ENCODE measurements at regions not wholly inside any gene's neighbourhood (a gene's known extent, or its start where the extent isn't known, plus 50 kb on each side); places are given as distances from the start of the nearest gene placed in this dataset.

GRCh38 chr3:192011137-192011536 lies 550.2 kb downstream of the PYDC2 start:
- no peak overlapping the region for H3K4me3 Mint-ChIP-seq

GRCh38 chr3:192013110-192013509 lies 552.1 kb downstream of the PYDC2 start:
- Mint-ChIP-seq H3K27me3 (no peaks in the 10 kb centered on the region), H3K27ac (no peak overlapping the region), H3K4me3 (no peak overlapping the region), H3K9me3 (peaks cover 0 to 30% (median 6%) of the 10 kb centered on the region in 5 donors), H3K36me3 (no peaks in the 10 kb centered on the region), H3K4me1 (no peaks in the 10 kb centered on the region)
- no peak for DNase-seq
- Histone ChIP-seq H3K4me3 (ENCODE audit: low read length) (no peak overlapping the region), H3K27me3 (ENCODE audit: insufficient read depth, low read length, poor library complexity, severe bottlenecking) (no peaks in the 10 kb centered on the region), H3K9me3 (ENCODE audit: low read length) (no peaks in the 10 kb centered on the region), H3K4me1 (ENCODE audit: insufficient read depth, low read length) (no peaks in the 10 kb centered on the region), H3K36me3 (ENCODE audit: insufficient read depth, low read length) (no peaks in the 10 kb centered on the region), H3K27ac (ENCODE audit: low read depth, low read length) (no peak overlapping the region)
- ChIA-PET CTCF (no interaction called here), POLR2A (no interaction called here)

More at GRCh38 chr3:192011137-192011536, 550.2 kb downstream of the PYDC2 start:
- no peak overlapping the region for H3K27ac Mint-ChIP-seq
- POLR2A ChIA-PET = no interaction called here
- Histone ChIP-seq H3K4me3 (ENCODE audit: low read length) (no peak overlapping the region), H3K36me3 (ENCODE audit: insufficient read depth, low read length) (no peaks in the 10 kb centered on the region), H3K9me3 (ENCODE audit: low read length) (no peaks in the 10 kb centered on the region), H3K27ac (ENCODE audit: low read depth, low read length) (no peak overlapping the region), H3K4me1 (ENCODE audit: insufficient read depth, low read length) (no peaks in the 10 kb centered on the region), H3K27me3 (ENCODE audit: insufficient read depth, low read length, poor library complexity, severe bottlenecking) (no peaks in the 10 kb centered on the region)
- no peaks in the 10 kb centered on the region for H3K36me3 Mint-ChIP-seq
- no peaks in the 10 kb centered on the region for H3K4me1 Mint-ChIP-seq
- CTCF ChIA-PET = no interaction called here
- H3K27me3 Mint-ChIP-seq = no peaks in the 10 kb centered on the region
- H3K9me3 Mint-ChIP-seq = peaks cover 0 to 18% (median 6%) of the 10 kb centered on the region in 5 donors
- DNase-seq = no peak

DNA sequence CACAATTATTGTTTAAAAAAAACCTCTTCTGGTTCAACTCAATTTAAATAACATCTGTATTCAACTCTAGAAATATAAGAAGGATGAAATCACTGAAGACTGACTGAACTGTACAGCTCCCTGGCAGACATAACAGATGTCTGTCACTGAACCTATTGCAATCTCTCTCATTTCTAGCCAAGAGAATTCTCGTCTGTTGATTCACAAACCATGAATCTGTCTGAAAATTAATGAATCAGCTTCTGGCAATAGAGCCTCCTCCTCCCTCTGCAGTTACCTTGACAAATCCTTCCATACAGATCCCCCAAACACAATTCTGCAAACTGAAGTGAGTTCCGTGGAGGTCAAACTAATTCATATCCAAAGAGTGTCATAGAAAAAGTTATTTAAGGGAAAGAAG lies 561.4 kb downstream of the PYDC2 start:
- no peak for DNase-seq
- no peak overlapping the region for H3K27ac Mint-ChIP-seq
- Histone ChIP-seq H3K4me1 (ENCODE audit: insufficient read depth, low read length) (no peaks in the 10 kb centered on the region), H3K27ac (ENCODE audit: low read depth, low read length) (no peak overlapping the region), H3K4me3 (ENCODE audit: low read length) (no peak overlapping the region), H3K9me3 (ENCODE audit: low read length) (no peaks in the 10 kb centered on the region), H3K36me3 (ENCODE audit: insufficient read depth, low read length) (no peaks in the 10 kb centered on the region), H3K27me3 (ENCODE audit: insufficient read depth, low read length, poor library complexity, severe bottlenecking) (no peaks in the 10 kb centered on the region)
- H3K36me3 Mint-ChIP-seq = no peaks in the 10 kb centered on the region
- H3K4me1 Mint-ChIP-seq = no peaks in the 10 kb centered on the region
- ChIA-PET CTCF (no interaction called here), POLR2A (no interaction called here)
- H3K27me3 Mint-ChIP-seq = no peaks in the 10 kb centered on the region
- H3K9me3 Mint-ChIP-seq = peaks cover 0 to 15% (median 4%) of the 10 kb centered on the region in 5 donors
- H3K4me3 Mint-ChIP-seq = no peak overlapping the region

DNA sequence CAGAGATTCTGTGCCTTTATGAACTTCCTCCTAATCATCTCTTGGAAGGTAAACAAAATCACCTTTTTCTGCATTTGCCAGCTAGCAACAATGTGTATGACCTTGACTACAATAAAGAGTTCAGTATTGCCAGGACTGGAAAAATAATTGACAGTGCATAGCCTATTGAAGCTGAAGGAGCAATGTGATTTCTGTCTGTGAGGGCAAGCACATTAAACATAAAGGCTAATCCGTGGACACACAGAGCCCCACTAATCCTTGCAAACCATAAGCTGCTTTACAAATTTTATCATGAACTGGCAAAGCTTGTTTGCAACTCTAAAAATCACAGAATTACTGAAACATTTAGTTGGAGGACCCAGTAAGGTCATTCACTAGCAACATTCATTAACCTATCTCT lies 563.8 kb downstream of the PYDC2 start:
- Mint-ChIP-seq H3K27me3 (no peaks in the 10 kb centered on the region), H3K9me3 (peaks cover 1 to 20% (median 5%) of the 10 kb centered on the region in 5 donors), H3K36me3 (no peaks in the 10 kb centered on the region), H3K27ac (no peak overlapping the region), H3K4me3 (no peak overlapping the region), H3K4me1 (no peaks in the 10 kb centered on the region)
- Histone ChIP-seq H3K36me3 (ENCODE audit: insufficient read depth, low read length) (no peaks in the 10 kb centered on the region), H3K27ac (ENCODE audit: low read depth, low read length) (no peak overlapping the region), H3K4me3 (ENCODE audit: low read length) (no peak overlapping the region), H3K4me1 (ENCODE audit: insufficient read depth, low read length) (no peaks in the 10 kb centered on the region), H3K9me3 (ENCODE audit: low read length) (no peaks in the 10 kb centered on the region), H3K27me3 (ENCODE audit: insufficient read depth, low read length, poor library complexity, severe bottlenecking) (no peaks in the 10 kb centered on the region)
- DNase-seq = no peak
- POLR2A ChIA-PET = no interaction called here
- CTCF ChIA-PET = no interaction called here

- Histone ChIP-seq H3K36me3 (ENCODE audit: insufficient read depth, low read length) (no peaks in the 10 kb centered on the region), H3K27me3 (ENCODE audit: insufficient read depth, low read length, poor library complexity, severe bottlenecking) (no peaks in the 10 kb centered on the region), H3K4me3 (ENCODE audit: low read length) (no peak overlapping the region), H3K9me3 (ENCODE audit: low read length) (no peaks in the 10 kb centered on the region), H3K4me1 (ENCODE audit: insufficient read depth, low read length) (no peaks in the 10 kb centered on the region), H3K27ac (ENCODE audit: low read depth, low read length) (no peak overlapping the region)
- Mint-ChIP-seq H3K27me3 (no peaks in the 10 kb centered on the region), H3K9me3 (peaks cover 1 to 20% (median 6%) of the 10 kb centered on the region in 5 donors), H3K36me3 (no peaks in the 10 kb centered on the region), H3K4me3 (no peak overlapping the region), H3K4me1 (no peaks in the 10 kb centered on the region), H3K27ac (no peak overlapping the region)
- POLR2A ChIA-PET = no interaction called here
- no peak for DNase-seq
- CTCF ChIA-PET = no interaction called here
Measured at GRCh38 chr3:192026661-192027060, 565.7 kb downstream of the PYDC2 start.

DNA sequence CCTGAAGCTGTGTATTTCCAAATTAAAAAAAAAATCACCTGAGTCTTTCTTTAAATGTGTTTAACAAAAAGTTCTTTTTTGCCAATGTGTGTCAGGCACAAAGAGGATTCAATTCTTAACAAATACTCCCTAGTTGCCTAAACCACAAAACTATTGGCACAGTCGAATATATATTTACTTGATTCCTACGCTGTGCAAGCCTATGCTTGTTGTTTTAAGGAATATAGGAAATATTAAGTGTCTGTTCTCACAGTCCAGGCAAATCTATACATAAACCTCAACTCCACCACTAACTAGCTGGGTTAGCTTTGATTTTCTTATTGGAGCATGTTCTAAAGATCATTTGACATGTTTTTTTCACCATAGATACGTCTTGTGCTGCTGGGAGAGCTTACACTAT lies 571.0 kb downstream of the PYDC2 start:
- H3K27ac ChIP-seq (ENCODE audit: low read depth, low read length) = no peak overlapping the region
- H3K27me3 Mint-ChIP-seq = no peaks in the 10 kb centered on the region
- no peak overlapping the region for H3K27ac Mint-ChIP-seq
- no peaks in the 10 kb centered on the region for H3K36me3 ChIP-seq (ENCODE audit: insufficient read depth, low read length)
- peaks cover under 1 to 15% (median 8%) of the 10 kb centered on the region in 5 donors for H3K9me3 Mint-ChIP-seq
- no peak for DNase-seq
- ChIA-PET POLR2A (no interaction called here), CTCF (no interaction called here)
- no peak overlapping the region for H3K4me3 Mint-ChIP-seq
- no peaks in the 10 kb centered on the region for H3K4me1 ChIP-seq (ENCODE audit: insufficient read depth, low read length)
- no peaks in the 10 kb centered on the region for H3K27me3 ChIP-seq (ENCODE audit: insufficient read depth, low read length, poor library complexity, severe bottlenecking)
- no peaks in the 10 kb centered on the region for H3K9me3 ChIP-seq (ENCODE audit: low read length)
- no peak overlapping the region for H3K4me3 ChIP-seq (ENCODE audit: low read length)
- H3K4me1 Mint-ChIP-seq = no peaks in the 10 kb centered on the region
- H3K36me3 Mint-ChIP-seq = no peaks in the 10 kb centered on the region

DNA sequence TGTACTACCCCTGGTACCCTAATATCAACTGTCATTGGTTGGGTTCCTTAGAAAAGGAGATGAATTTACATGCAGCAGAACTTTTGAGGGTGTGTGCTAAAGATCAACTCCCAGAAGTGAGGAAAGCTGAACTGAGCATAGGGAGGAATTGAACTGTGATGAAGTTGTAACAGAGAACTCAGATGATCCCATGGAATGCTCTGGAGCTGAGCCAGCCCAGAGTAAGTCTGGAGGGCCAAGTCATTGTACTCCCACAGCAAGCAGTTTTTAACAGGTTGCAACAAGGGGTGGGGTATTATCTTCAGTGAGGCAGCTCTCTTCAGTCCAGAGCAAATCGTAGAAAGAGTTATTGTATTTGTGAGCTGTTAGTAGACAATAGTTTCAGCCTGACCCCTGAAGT lies 572.3 kb downstream of the PYDC2 start:
- CTCF ChIA-PET = no interaction called here
- Mint-ChIP-seq H3K27me3 (no peaks in the 10 kb centered on the region), H3K4me1 (no peaks in the 10 kb centered on the region), H3K36me3 (no peaks in the 10 kb centered on the region), H3K27ac (no peak overlapping the region), H3K9me3 (peaks cover 0 to 11% (median 9%) of the 10 kb centered on the region in 5 donors), H3K4me3 (no peak overlapping the region)
- no peak for DNase-seq
- Histone ChIP-seq H3K9me3 (ENCODE audit: low read length) (no peaks in the 10 kb centered on the region), H3K4me1 (ENCODE audit: insufficient read depth, low read length) (no peaks in the 10 kb centered on the region), H3K4me3 (ENCODE audit: low read length) (no peak overlapping the region), H3K27me3 (ENCODE audit: insufficient read depth, low read length, poor library complexity, severe bottlenecking) (no peaks in the 10 kb centered on the region), H3K27ac (ENCODE audit: low read depth, low read length) (no peak overlapping the region), H3K36me3 (ENCODE audit: insufficient read depth, low read length) (no peaks in the 10 kb centered on the region)
- POLR2A ChIA-PET = no interaction called here

DNA sequence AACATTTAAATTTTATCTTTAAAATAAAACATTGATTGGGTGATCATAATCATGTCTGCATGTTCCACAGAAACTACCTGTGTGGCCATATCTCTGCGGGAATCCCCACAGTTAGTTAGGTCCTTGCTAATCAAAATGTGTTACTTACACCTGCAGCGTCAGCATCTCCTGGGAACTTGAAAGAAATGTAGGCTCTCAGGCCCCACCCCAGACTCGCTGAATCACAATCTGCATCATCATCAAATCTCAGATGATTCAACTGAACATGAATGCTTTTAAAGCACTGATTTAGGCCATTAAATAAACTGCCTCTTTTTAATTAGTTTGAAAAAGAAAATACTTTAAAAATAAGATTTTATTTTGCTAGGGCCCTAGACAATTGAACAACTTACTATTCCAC lies 577.8 kb downstream of the PYDC2 start:
- no peaks in the 10 kb centered on the region for H3K36me3 Mint-ChIP-seq
- no peak overlapping the region for H3K4me3 ChIP-seq (ENCODE audit: low read length)
- H3K4me1 Mint-ChIP-seq = no peaks in the 10 kb centered on the region
- H3K27me3 Mint-ChIP-seq = no peaks in the 10 kb centered on the region
- DNase-seq = no peak
- no peak overlapping the region for H3K27ac Mint-ChIP-seq
- POLR2A ChIA-PET = no interaction called here
- H3K27me3 ChIP-seq (ENCODE audit: insufficient read depth, low read length, poor library complexity, severe bottlenecking) = no peaks in the 10 kb centered on the region
- no peak overlapping the region for H3K27ac ChIP-seq (ENCODE audit: low read depth, low read length)
- H3K36me3 ChIP-seq (ENCODE audit: insufficient read depth, low read length) = no peaks in the 10 kb centered on the region
- H3K4me3 Mint-ChIP-seq = no peak overlapping the region
- CTCF ChIA-PET = no interaction called here
- H3K9me3 Mint-ChIP-seq = peaks cover 0 to 12% (median 2%) of the 10 kb centered on the region in 5 donors
- no peaks in the 10 kb centered on the region for H3K9me3 ChIP-seq (ENCODE audit: low read length)
- H3K4me1 ChIP-seq (ENCODE audit: insufficient read depth, low read length) = no peaks in the 10 kb centered on the region

DNA sequence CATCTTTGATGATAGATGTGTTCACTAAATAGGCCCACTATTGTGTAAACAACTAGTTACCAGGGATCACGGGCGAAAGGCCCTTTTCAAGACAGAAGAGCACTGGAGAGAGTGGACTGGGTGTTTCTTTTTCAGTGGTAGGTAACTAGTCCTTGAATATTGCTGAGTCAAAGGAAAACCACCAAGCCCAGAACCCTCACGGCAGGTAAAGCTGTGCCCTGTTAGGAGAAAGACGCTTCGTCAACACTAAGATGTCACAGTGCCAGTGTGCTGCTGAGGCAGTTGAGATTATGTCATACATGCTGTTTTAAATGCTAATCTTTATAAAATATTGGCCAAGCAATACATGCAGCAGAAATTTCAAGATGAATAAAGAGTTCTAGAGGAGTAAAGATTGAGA lies 578.6 kb downstream of the PYDC2 start:
- Histone ChIP-seq H3K4me1 (ENCODE audit: insufficient read depth, low read length) (no peaks in the 10 kb centered on the region), H3K27ac (ENCODE audit: low read depth, low read length) (no peak overlapping the region), H3K9me3 (ENCODE audit: low read length) (no peaks in the 10 kb centered on the region), H3K27me3 (ENCODE audit: insufficient read depth, low read length, poor library complexity, severe bottlenecking) (no peaks in the 10 kb centered on the region), H3K4me3 (ENCODE audit: low read length) (no peak overlapping the region), H3K36me3 (ENCODE audit: insufficient read depth, low read length) (no peaks in the 10 kb centered on the region)
- Mint-ChIP-seq H3K27me3 (no peaks in the 10 kb centered on the region), H3K4me3 (no peak overlapping the region), H3K4me1 (no peaks in the 10 kb centered on the region), H3K27ac (no peak overlapping the region), H3K36me3 (no peaks in the 10 kb centered on the region), H3K9me3 (peaks cover 0 to 12% (median 8%) of the 10 kb centered on the region in 5 donors)
- POLR2A ChIA-PET = no interaction called here
- CTCF ChIA-PET = no interaction called here
- DNase-seq = no peak

Data from CD8-positive, alpha-beta memory T cell (primary cell).